ENCODE measurements at regions not wholly inside any gene's neighbourhood (a gene's known extent, or its start where the extent isn't known, plus 50 kb on each side); places are given as distances from the start of the nearest gene placed in this dataset.
A peak's percentile ranks its signal among the peaks of the same experiment; 100 is the strongest.

GRCh38 chrX:20454117-20454516 lies 187.4 kb upstream of the RPS6KA3 start:
- no peaks in the 10 kb centered on the region for H3K36me3 Mint-ChIP-seq (ENCODE audit: insufficient read depth)
- H3K9me3 Mint-ChIP-seq: no peaks in the 10 kb centered on the region
- H3K27me3 Mint-ChIP-seq: no peaks in the 10 kb centered on the region
- ATAC-seq (replicated peaks) (peak; percentile 62), DNase-seq (no peak)
- peaks cover 16 to 26% of the 10 kb centered on the region in 2 donors for H3K4me1 Mint-ChIP-seq (ENCODE audit: low read depth in 2 of 2)
- peak overlapping the region; percentile 9 to 45 for H3K4me3 Mint-ChIP-seq
- peak overlapping the region; percentile 7 to 91 for H3K27ac Mint-ChIP-seq

GRCh38 chrX:20452487-20452886 lies 185.8 kb upstream of the RPS6KA3 start:
- no peak for DNase-seq
- peak; percentile 72 for ATAC-seq (replicated peaks)
- Mint-ChIP-seq H3K4me1 (ENCODE audit: low read depth in 2 of 2) (peaks cover 23 to 30% of the 10 kb centered on the region in 2 donors), H3K36me3 (ENCODE audit: insufficient read depth) (no peaks in the 10 kb centered on the region), H3K4me3 (peak overlapping the region; percentile 67 to 72), H3K27me3 (no peaks in the 10 kb centered on the region), H3K27ac (peak overlapping the region; percentile 91 to 96), H3K9me3 (no peaks in the 10 kb centered on the region)

GRCh38 chrX:20451929-20452328 lies 185.2 kb upstream of the RPS6KA3 start:
- ATAC-seq (replicated peaks) (no peak), DNase-seq (no peak)
- H3K4me1 Mint-ChIP-seq (ENCODE audit: low read depth in 2 of 2): peaks cover 23 to 30% of the 10 kb centered on the region in 2 donors
- no peaks in the 10 kb centered on the region for H3K27me3 Mint-ChIP-seq
- no peaks in the 10 kb centered on the region for H3K36me3 Mint-ChIP-seq (ENCODE audit: insufficient read depth)
- peak overlapping the region; percentile 67 to 72 for H3K4me3 Mint-ChIP-seq
- H3K9me3 Mint-ChIP-seq: no peaks in the 10 kb centered on the region
- peak overlapping the region; percentile 91 to 96 for H3K27ac Mint-ChIP-seq

GRCh38 chrX:20445109-20445508 lies 178.4 kb upstream of the RPS6KA3 start:
- Mint-ChIP-seq H3K4me3 (peak overlapping the region; percentile 46 to 64), H3K9me3 (no peaks in the 10 kb centered on the region), H3K36me3 (ENCODE audit: insufficient read depth) (no peaks in the 10 kb centered on the region), H3K27ac (peak overlapping the region; percentile 35 to 88), H3K27me3 (no peaks in the 10 kb centered on the region), H3K4me1 (ENCODE audit: low read depth in 2 of 2) (peaks cover 21 to 25% of the 10 kb centered on the region in 2 donors)
- DNase-seq: no peak
- ATAC-seq (replicated peaks): peak; percentile 52

- peak overlapping the region in 1 of 2 donors; percentile 68 for H3K27ac Mint-ChIP-seq
- peak; percentile 75 to 84 (median 79) for DNase-seq
- H3K4me1 Mint-ChIP-seq (ENCODE audit: low read depth in 2 of 2): peaks cover 17 to 23% of the 10 kb centered on the region in 2 donors
- no peak overlapping the region for H3K4me3 Mint-ChIP-seq
- ATAC-seq (replicated peaks): peak; percentile 89
- no peaks in the 10 kb centered on the region for H3K9me3 Mint-ChIP-seq
- H3K27me3 Mint-ChIP-seq: no peaks in the 10 kb centered on the region
- no peaks in the 10 kb centered on the region for H3K36me3 Mint-ChIP-seq (ENCODE audit: insufficient read depth)
Measured at GRCh38 chrX:20442597-20442996, 175.9 kb upstream of the RPS6KA3 start.

GRCh38 chrX:20441123-20441522 lies 174.4 kb upstream of the RPS6KA3 start:
- no peaks in the 10 kb centered on the region for H3K9me3 Mint-ChIP-seq
- ATAC-seq (replicated peaks) (no peak), DNase-seq (no peak)
- peaks cover 21 to 27% of the 10 kb centered on the region in 2 donors for H3K4me1 Mint-ChIP-seq (ENCODE audit: low read depth in 2 of 2)
- H3K4me3 Mint-ChIP-seq: no peak overlapping the region
- H3K27ac Mint-ChIP-seq: no peak overlapping the region
- H3K27me3 Mint-ChIP-seq: no peaks in the 10 kb centered on the region
- no peaks in the 10 kb centered on the region for H3K36me3 Mint-ChIP-seq (ENCODE audit: insufficient read depth)

GRCh38 chrX:20438871-20439526 lies 172.3 kb upstream of the RPS6KA3 start:
- peaks cover 15 to 23% of the 10 kb centered on the region in 2 donors for H3K4me1 Mint-ChIP-seq (ENCODE audit: low read depth in 2 of 2)
- H3K4me3 Mint-ChIP-seq: no peak overlapping the region
- no peak for ATAC-seq (replicated peaks)
- no peaks in the 10 kb centered on the region for H3K27me3 Mint-ChIP-seq
- DNase-seq: no peak
- H3K27ac Mint-ChIP-seq: no peak overlapping the region
- no peaks in the 10 kb centered on the region for H3K36me3 Mint-ChIP-seq (ENCODE audit: insufficient read depth)
- no peaks in the 10 kb centered on the region for H3K9me3 Mint-ChIP-seq

- Mint-ChIP-seq H3K9me3 (no peaks in the 10 kb centered on the region), H3K4me3 (peak overlapping the region; percentile 58 to 60), H3K27ac (peak overlapping the region; percentile 84 to 88), H3K4me1 (ENCODE audit: low read depth in 2 of 2) (peaks cover 13 to 28% of the 10 kb centered on the region in 2 donors), H3K36me3 (ENCODE audit: insufficient read depth) (no peaks in the 10 kb centered on the region), H3K27me3 (no peaks in the 10 kb centered on the region)
- DNase-seq (no peak), ATAC-seq (replicated peaks) (peak; percentile 71)
Measured at GRCh38 chrX:20437683-20438082, 171.0 kb upstream of the RPS6KA3 start.

GRCh38 chrX:20435913-20436312 lies 169.2 kb upstream of the RPS6KA3 start:
- no peaks in the 10 kb centered on the region for H3K36me3 Mint-ChIP-seq (ENCODE audit: insufficient read depth)
- no peaks in the 10 kb centered on the region for H3K27me3 Mint-ChIP-seq
- H3K4me1 Mint-ChIP-seq (ENCODE audit: low read depth in 2 of 2): peaks cover 13 to 23% of the 10 kb centered on the region in 2 donors
- H3K27ac Mint-ChIP-seq: no peak overlapping the region
- ATAC-seq (replicated peaks) (no peak), DNase-seq (no peak)
- no peaks in the 10 kb centered on the region for H3K9me3 Mint-ChIP-seq
- H3K4me3 Mint-ChIP-seq: no peak overlapping the region

- ATAC-seq (replicated peaks) (no peak), DNase-seq (no peak)
- H3K4me1 Mint-ChIP-seq (ENCODE audit: low read depth in 2 of 2): peaks cover 10 to 18% of the 10 kb centered on the region in 2 donors
- H3K9me3 Mint-ChIP-seq: no peaks in the 10 kb centered on the region
- H3K36me3 Mint-ChIP-seq (ENCODE audit: insufficient read depth): no peaks in the 10 kb centered on the region
- no peak overlapping the region for H3K27ac Mint-ChIP-seq
- H3K4me3 Mint-ChIP-seq: no peak overlapping the region
- H3K27me3 Mint-ChIP-seq: no peaks in the 10 kb centered on the region
Measured at GRCh38 chrX:20434986-20435385, 168.3 kb upstream of the RPS6KA3 start.

- ATAC-seq (replicated peaks): no peak
- no peaks in the 10 kb centered on the region for H3K27me3 Mint-ChIP-seq
- H3K36me3 Mint-ChIP-seq (ENCODE audit: insufficient read depth): no peaks in the 10 kb centered on the region
- no peaks in the 10 kb centered on the region for H3K9me3 Mint-ChIP-seq
- H3K27ac Mint-ChIP-seq: no peak overlapping the region
- H3K4me3 Mint-ChIP-seq: no peak overlapping the region
- H3K4me1 Mint-ChIP-seq (ENCODE audit: low read depth in 2 of 2): peaks cover 10 to 18% of the 10 kb centered on the region in 2 donors
- DNase-seq: no peak
Measured at GRCh38 chrX:20433388-20433775, 166.7 kb upstream of the RPS6KA3 start.

GRCh38 chrX:20432746-20433387 lies 166.2 kb upstream of the RPS6KA3 start:
- no peaks in the 10 kb centered on the region for H3K27me3 Mint-ChIP-seq
- H3K4me1 Mint-ChIP-seq (ENCODE audit: low read depth in 2 of 2): peaks cover 10 to 15% of the 10 kb centered on the region in 2 donors
- no peak for ATAC-seq (replicated peaks)
- peak overlapping the region in 1 of 2 donors; percentile 29 for H3K27ac Mint-ChIP-seq
- no peak for DNase-seq
- H3K4me3 Mint-ChIP-seq: peak overlapping the region; percentile 14 to 46
- H3K9me3 Mint-ChIP-seq: no peaks in the 10 kb centered on the region
- H3K36me3 Mint-ChIP-seq (ENCODE audit: insufficient read depth): no peaks in the 10 kb centered on the region

- H3K9me3 Mint-ChIP-seq: no peaks in the 10 kb centered on the region
- peaks cover 3 to 8% of the 10 kb centered on the region in 2 donors for H3K4me1 Mint-ChIP-seq (ENCODE audit: low read depth in 2 of 2)
- ATAC-seq (replicated peaks) (no peak), DNase-seq (no peak)
- no peak overlapping the region for H3K27ac Mint-ChIP-seq
- H3K36me3 Mint-ChIP-seq (ENCODE audit: insufficient read depth): no peaks in the 10 kb centered on the region
- no peak overlapping the region for H3K4me3 Mint-ChIP-seq
- H3K27me3 Mint-ChIP-seq: no peaks in the 10 kb centered on the region
Measured at GRCh38 chrX:20432048-20432447, 165.3 kb upstream of the RPS6KA3 start.

GRCh38 chrX:20431486-20431885 lies 164.8 kb upstream of the RPS6KA3 start:
- DNase-seq (no peak), ATAC-seq (replicated peaks) (no peak)
- Mint-ChIP-seq H3K4me1 (ENCODE audit: low read depth in 2 of 2) (peaks cover 3 to 8% of the 10 kb centered on the region in 2 donors), H3K27ac (no peak overlapping the region), H3K27me3 (no peaks in the 10 kb centered on the region), H3K36me3 (ENCODE audit: insufficient read depth) (no peaks in the 10 kb centered on the region), H3K9me3 (no peaks in the 10 kb centered on the region), H3K4me3 (no peak overlapping the region)

All from effector memory CD8-positive, alpha-beta T cell (primary cell).